Spleen (tissue), 11 donors: ENCODE measurements at regions not wholly inside any gene's neighbourhood (a gene's known extent, or its start where the extent isn't known, plus 50 kb on each side); places are given as distances from the start of the nearest gene placed in this dataset.

Experiments
- DNase-seq: peaks from one replicate; pipeline ENCODE4 v3.0.0-alpha.2; 2020
- H3K27ac ChIP-seq, 8 donors: fragments of 200-600 bp; sonication (generic) in 7 of 8; 1 replicate in 4 of 8; 2 replicates in 4 of 8; pipeline versions ENCODE4 v1.5.0 to v1.8.0; 2016 to 2021; ENCODE audit warnings: inconsistent platforms in 4 of 8, mild to moderate bottlenecking in 4 of 8, moderate library complexity in 1 of 8
- H3K27me3 ChIP-seq, 7 donors: fragments of 200-600 bp; sonication (generic) in 6 of 7; replicated peaks in 1 of 7; 1 replicate in 4 of 7; 2 replicates in 3 of 7; pipeline versions ENCODE4 v1.5.0 to v1.8.0; 2016 to 2021; ENCODE audit warnings: inconsistent platforms in 3 of 7, mild to moderate bottlenecking in 1 of 7
- H3K36me3 ChIP-seq, 6 donors: fragments of 200-600 bp; sonication (generic) in 5 of 6; 1 replicate in 4 of 6; 2 replicates in 2 of 6; pipeline versions ENCODE4 v1.5.0 to v1.8.0; 2016 to 2021; ENCODE audit warnings: inconsistent platforms in 2 of 6
- H3K4me1 ChIP-seq, 6 donors: fragments of 200-600 bp; sonication (generic) in 5 of 6; 1 replicate in 3 of 6; 2 replicates in 3 of 6; pipeline versions ENCODE4 v1.5.0 to v1.8.0; 2016 to 2021; ENCODE audit warnings: inconsistent platforms in 3 of 6
- H3K4me3 ChIP-seq, 8 donors: fragments of 200-600 bp; sonication (generic) in 7 of 8; 1 replicate in 4 of 8; 2 replicates in 4 of 8; pipeline versions ENCODE4 v1.5.0 to v1.8.0; 2016 to 2021; ENCODE audit warnings: inconsistent platforms in 4 of 8, mild to moderate bottlenecking in 4 of 8, moderate library complexity in 2 of 8
- H3K9me3 ChIP-seq, 8 donors: fragments of 200-600 bp; sonication (generic) in 7 of 8; 1 replicate in 4 of 8; 2 replicates in 4 of 8; pipeline versions ENCODE4 v1.5.0 to v1.8.0; 2016 to 2021; ENCODE audit warnings: inconsistent platforms in 4 of 8
- POLR2A ChIP-seq, 3 donors: fragments of 450-650 bp; IDR thresholded peaks; one replicate each; pipeline ENCODE4 v1.5.1; 2017; ENCODE audit warnings: antibody characterized with exemption in 3 of 3, mild to moderate bottlenecking in 1 of 3
- POLR2AphosphoS5 ChIP-seq, 3 donors: sonication (generic); formaldehyde crosslinking; IDR thresholded peaks; one replicate each; pipeline ENCODE4 v1.5.1; 2017; ENCODE audit warnings: antibody characterized with exemption in 3 of 3
- WGBS, 5 donors: extraction: QIAGEN DNeasy Blood & Tissue Kit in 3 of 5; methylation state at CpG; one replicate each; pipeline versions ENCODE4 v1.1.5 to v1.1.7; 2013 to 2018; 5-methylcytosine and 5-hydroxymethylcytosine counted together
- intact Hi-C: fragments of 100-400 bp; cut with DNase I; formaldehyde crosslinking; loops from one replicate; pipeline ENCODE4 v1.15.0; 2023; ENCODE audit warnings: low total_unique reads
- TF ChIP-seq, protein P1 (sequence below), 11 experiments: fragments of 200-600 bp in 7 of 11; fragments of 450-650 bp in 4 of 11; sonication (generic) in 4 of 11; IDR thresholded peaks in 8 of 11; conservative IDR thresholded peaks in 3 of 11; 1 replicate in 7 of 11; 2 replicates in 4 of 11; pipeline versions ENCODE4 v1.4.0 to v1.8.0; 2016 to 2021; ENCODE audit warnings: antibody characterized with exemption in 11 of 11, inconsistent platforms in 4 of 11, mild to moderate bottlenecking in 1 of 11
- donor health status: healthy with polysubstance abuse.
- donor health status: DM: no; HTN: no; CAD: no; lungs with moderate emphysema.
- donor health status: DM: no; HTN: no; CAD: no.
- donor health status: Bipolar disorder and iron deficiency.
- donor health status: healthy.
- donor health status: DM: no; HTN: no; CAD: no.
- donor health status: DM: yes; HTN: yes; CAD: no.

DNA sequence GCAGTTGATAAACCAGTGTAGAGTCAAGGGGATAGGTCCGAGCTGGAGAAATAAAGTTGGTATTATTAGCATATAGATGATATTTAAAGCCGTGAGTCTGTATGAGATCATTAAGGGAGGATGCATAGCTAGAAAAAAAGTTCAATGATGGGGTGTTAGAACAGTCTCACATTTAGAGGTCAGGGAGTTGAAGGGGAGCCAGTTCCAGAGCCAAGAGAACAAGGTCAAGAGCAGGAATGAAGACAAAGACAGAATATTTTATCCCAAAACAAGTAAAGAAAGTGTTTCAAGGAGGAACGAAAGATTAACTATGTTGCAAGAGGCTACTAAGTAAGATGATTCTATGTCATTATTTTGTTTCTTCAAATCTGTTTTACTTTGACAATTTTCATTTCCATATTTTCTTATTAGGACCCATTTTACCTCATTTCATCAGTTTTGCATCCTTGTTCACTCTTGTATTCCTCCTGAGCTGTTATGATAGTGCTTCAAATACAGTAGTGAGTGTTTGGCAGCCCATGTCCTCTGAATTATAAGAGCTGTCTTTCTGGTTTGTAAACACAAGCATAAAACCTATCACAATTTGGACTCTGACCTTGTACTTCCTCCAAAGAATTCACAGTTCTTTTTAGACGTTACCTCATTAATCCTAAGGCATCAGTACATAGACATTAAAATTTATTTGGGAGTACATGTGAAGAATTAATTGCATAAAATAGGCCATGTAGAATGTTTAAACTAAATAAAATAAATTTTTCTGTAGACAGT lies 695.7 kb upstream of the NECTIN3 start:
- DNase-seq, result no peak
- Histone ChIP-seq H3K27me3 (no peaks in the 10 kb centered on the region), H3K36me3 (no peaks in the 10 kb centered on the region)

DNA sequence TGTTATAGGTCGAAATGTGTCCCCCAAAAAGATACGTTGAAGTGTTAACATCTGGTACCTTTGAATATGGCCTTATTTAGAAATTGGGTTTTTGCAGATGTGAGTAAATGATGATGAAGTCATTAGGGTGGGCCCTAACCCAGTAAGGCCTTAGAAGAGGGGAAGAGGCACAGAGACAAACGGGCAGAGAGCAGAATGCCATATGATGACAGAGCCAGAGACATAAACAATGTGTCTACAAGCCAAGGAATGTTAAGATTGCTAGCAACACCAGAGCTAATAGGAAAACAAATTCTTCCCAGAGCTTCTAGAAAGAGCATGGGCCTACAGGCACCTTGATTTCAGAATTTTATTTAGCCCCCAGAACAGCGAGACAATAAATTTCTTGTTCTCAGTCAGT lies 693.1 kb upstream of the NECTIN3 start:
- H3K4me3 ChIP-seq, result no peak overlapping the region
- H3K36me3 ChIP-seq, result no peaks in the 10 kb centered on the region
- no peak overlapping the region for H3K27ac ChIP-seq
- H3K27me3 ChIP-seq, result no peaks in the 10 kb centered on the region
- no peak for DNase-seq
- intact Hi-C loops, result no loop called here
- 72 to 81% (median 74%) methylated on average over 4 of the region's 4 CpGs for WGBS, 5 donors
- TF ChIP-seq POLR2A (IDR thresholded peaks at IDR 0.05) (no peak), POLR2AphosphoS5 (IDR thresholded peaks at IDR 0.05) (no peak)
- TF ChIP-seq, protein P1, sequence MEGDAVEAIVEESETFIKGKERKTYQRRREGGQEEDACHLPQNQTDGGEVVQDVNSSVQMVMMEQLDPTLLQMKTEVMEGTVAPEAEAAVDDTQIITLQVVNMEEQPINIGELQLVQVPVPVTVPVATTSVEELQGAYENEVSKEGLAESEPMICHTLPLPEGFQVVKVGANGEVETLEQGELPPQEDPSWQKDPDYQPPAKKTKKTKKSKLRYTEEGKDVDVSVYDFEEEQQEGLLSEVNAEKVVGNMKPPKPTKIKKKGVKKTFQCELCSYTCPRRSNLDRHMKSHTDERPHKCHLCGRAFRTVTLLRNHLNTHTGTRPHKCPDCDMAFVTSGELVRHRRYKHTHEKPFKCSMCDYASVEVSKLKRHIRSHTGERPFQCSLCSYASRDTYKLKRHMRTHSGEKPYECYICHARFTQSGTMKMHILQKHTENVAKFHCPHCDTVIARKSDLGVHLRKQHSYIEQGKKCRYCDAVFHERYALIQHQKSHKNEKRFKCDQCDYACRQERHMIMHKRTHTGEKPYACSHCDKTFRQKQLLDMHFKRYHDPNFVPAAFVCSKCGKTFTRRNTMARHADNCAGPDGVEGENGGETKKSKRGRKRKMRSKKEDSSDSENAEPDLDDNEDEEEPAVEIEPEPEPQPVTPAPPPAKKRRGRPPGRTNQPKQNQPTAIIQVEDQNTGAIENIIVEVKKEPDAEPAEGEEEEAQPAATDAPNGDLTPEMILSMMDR (IDR thresholded peaks at IDR 0.05 in 8 of 11, conservative IDR thresholded peaks at IDR 0.05 in 3 of 11), result no peak
- H3K4me1 ChIP-seq, result no peaks in the 10 kb centered on the region
- no peaks in the 10 kb centered on the region for H3K9me3 ChIP-seq

More for the DNA sequence above, 695.7 kb upstream of the NECTIN3 start:
- no peak for TF ChIP-seq POLR2A (IDR thresholded peaks at IDR 0.05)
- Histone ChIP-seq H3K9me3 (no peaks in the 10 kb centered on the region), H3K27ac (no peak overlapping the region), H3K4me3 (no peak overlapping the region), H3K4me1 (no peaks in the 10 kb centered on the region)
- 58 to 80% (median 67%) methylated on average over 4 of the region's 4 CpGs for WGBS, 5 donors
- intact Hi-C loops, result no loop called here

DNA sequence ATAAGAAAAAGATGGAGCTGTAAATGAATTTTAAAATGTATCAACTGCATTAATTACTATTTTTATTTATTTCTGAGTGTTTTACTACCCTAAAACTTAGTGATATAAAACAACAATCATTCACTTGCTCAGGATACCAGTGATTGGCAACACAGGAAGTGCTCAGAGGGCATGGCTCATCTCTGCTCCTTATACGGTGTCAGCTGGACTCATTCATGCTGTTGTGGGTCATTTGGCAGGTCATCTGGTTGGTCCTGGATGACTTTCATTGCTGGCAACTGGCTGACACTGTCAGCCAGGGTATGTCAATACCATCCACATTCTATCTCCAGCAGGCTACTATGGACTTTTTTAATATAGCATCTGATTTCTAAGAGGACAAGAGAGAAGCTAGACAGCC lies 689.6 kb upstream of the NECTIN3 start:
- Histone ChIP-seq H3K36me3 (no peaks in the 10 kb centered on the region), H3K4me1 (no peaks in the 10 kb centered on the region), H3K27ac (no peak overlapping the region), H3K27me3 (no peaks in the 10 kb centered on the region), H3K4me3 (no peak overlapping the region), H3K9me3 (no peaks in the 10 kb centered on the region)
- DNase-seq, result no peak
- intact Hi-C loops, result no loop called here
- TF ChIP-seq, protein P1 (IDR thresholded peaks at IDR 0.05 in 8 of 11, conservative IDR thresholded peaks at IDR 0.05 in 3 of 11), result no peak
- no peak for TF ChIP-seq POLR2AphosphoS5 (IDR thresholded peaks at IDR 0.05)
- no peak for TF ChIP-seq POLR2A (IDR thresholded peaks at IDR 0.05)
- 35 to 53% (median 36%) methylated on average over 1 of the region's 1 CpG for WGBS, 5 donors

DNA sequence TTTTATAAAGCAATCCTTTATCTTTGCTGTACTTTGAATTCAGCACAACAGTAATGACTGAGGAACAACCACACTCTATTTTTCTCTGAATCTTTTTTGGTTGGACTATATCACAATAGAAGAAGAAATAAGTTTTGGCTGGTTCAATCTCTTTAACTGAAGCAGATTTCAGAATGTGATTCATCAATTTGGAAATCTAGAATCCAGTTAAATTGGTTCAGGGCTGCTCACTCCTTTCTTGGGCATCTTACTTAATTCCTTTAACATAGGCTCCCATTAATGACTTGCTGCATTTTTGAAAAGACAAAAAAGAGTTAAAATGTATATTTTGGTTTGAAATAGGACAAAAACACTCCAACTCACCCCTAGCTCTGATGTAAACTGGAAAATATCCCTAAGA lies 688.3 kb upstream of the NECTIN3 start:
- Histone ChIP-seq H3K4me3 (no peak overlapping the region), H3K9me3 (no peaks in the 10 kb centered on the region), H3K36me3 (no peaks in the 10 kb centered on the region), H3K27me3 (no peaks in the 10 kb centered on the region), H3K4me1 (no peaks in the 10 kb centered on the region), H3K27ac (no peak overlapping the region)
- no peak for DNase-seq
- intact Hi-C loops, result no loop called here
- TF ChIP-seq POLR2AphosphoS5 (IDR thresholded peaks at IDR 0.05) (no peak), POLR2A (IDR thresholded peaks at IDR 0.05) (no peak)
- TF ChIP-seq, protein P1 (IDR thresholded peaks at IDR 0.05 in 8 of 11, conservative IDR thresholded peaks at IDR 0.05 in 3 of 11), result no peak
